ENCODE measurements at regions not wholly inside any gene's neighbourhood (a gene's known extent, or its start where the extent isn't known, plus 50 kb on each side); places are given as distances from the start of the nearest gene placed in this dataset.

GRCh38 chr1:232307296-232308017, 322.5 kb downstream of the SIPA1L2 start:
- dilution Hi-C loops (cut with HindIII; ENCODE audit: low sequenced_read_pairs, unreplicated experiment) (no loop called here), intact Hi-C loops (cut with micrococcal nuclease) (no loop called here), in situ Hi-C loops (cut with MboI; ENCODE audit: low sequenced_read_pairs) (no loop called here)
- Histone ChIP-seq H4K5ac (ENCODE audit: low read depth, low read length) (no peak overlapping the region), H3K9me3 (ENCODE audit: control insufficient read depth, insufficient read depth, low read length) (no peaks in the 10 kb centered on the region; the same call in 1 of the 2 replicates), H3K79me1 (ENCODE audit: low read depth in 1 of 2, low read length in 2 of 2) (no peaks in the 10 kb centered on the region), H2AFZ (replicated peaks; ENCODE audit: low read length, poor library complexity) (no peak overlapping the region), H2BK15ac (ENCODE audit: low read depth, low read length) (no peak overlapping the region), H3K56ac (ENCODE audit: extremely low read depth, insufficient read depth, low read length) (no peak overlapping the region), H3K9me1 (ENCODE audit: insufficient read depth, low read length) (no peaks in the 10 kb centered on the region), H3K4me2 (ENCODE audit: low read depth, low read length) (no peak overlapping the region; the same call in 1 of the 2 replicates), H3K36me3 (ENCODE audit: control insufficient read depth, insufficient read depth, low read length) (no peaks in the 10 kb centered on the region), H2AK5ac (ENCODE audit: low read depth, low read length) (no peak overlapping the region), H4K8ac (ENCODE audit: low read depth in 2 of 2, low read length in 2 of 2) (no peak overlapping the region), H3K4ac (ENCODE audit: low read depth, low read length) (no peak overlapping the region), H3K9ac (ENCODE audit: low read depth, low read length) (no peak overlapping the region), H2BK20ac (ENCODE audit: low read depth, low read length) (no peak overlapping the region), H4K20me1 (ENCODE audit: insufficient read depth, low read length) (no peaks in the 10 kb centered on the region), H2AK9ac (replicated peaks; ENCODE audit: low read depth, low read length, poor library complexity) (no peak overlapping the region), H2BK120ac (ENCODE audit: low read depth, low read length) (no peak overlapping the region), H2BK5ac (ENCODE audit: low read depth, low read length, poor library complexity, severe bottlenecking) (no peak overlapping the region), H3K27ac (ENCODE audit: insufficient read depth, low read length) (no peak overlapping the region), H3K4me3 (ENCODE audit: insufficient read depth, low read depth, low read length) (no peak overlapping the region), H3K23ac (ENCODE audit: low read depth, low read length) (no peak overlapping the region), H3K18ac (ENCODE audit: low read depth, low read length) (no peak overlapping the region), H3K4me1 (ENCODE audit: control insufficient read depth, insufficient read depth, low read length) (peaks cover 4% of the 10 kb centered on the region; the same call in 1 of the 2 replicates), H4K91ac (ENCODE audit: insufficient read depth, low read depth, low read length) (no peak overlapping the region), H3K27me3 (ENCODE audit: control insufficient read depth, insufficient read depth, low read length) (no peaks in the 10 kb centered on the region), H3K14ac (replicated peaks; ENCODE audit: low read depth, low read length) (no peak overlapping the region)
- no peak for ATAC-seq (ENCODE audit: low read depth)
- no CpG with 5 or more reads among the region's 5 CpGs for WGBS, 2 experiments (ENCODE audit: extremely low coverage in 2 of 2, insufficient read length in 1 of 2)
- no peak for DNase-seq
- TF ChIP-seq CTCF (conservative IDR thresholded peaks at IDR 0.05; ENCODE audit: low read depth, low read length), result no peak
- TF ChIP-seq RFX5 (IDR thresholded peaks at IDR 0.05; ENCODE audit: low read depth, low read length), result no peak
- POLR2A ChIA-PET (ENCODE audit: unreplicated experiment), result interaction anchor here (0.6 kb wide), 1 partner anchor 8 kb away, joined by 6 read pairs; no protein-coding TSS in a partner anchor
- no TSS peak for BruUV-seq (replicated peaks)
- CTCF ChIA-PET, result interaction anchor here (0.8 kb wide), 1 partner anchor 14 kb away, joined by 3 read pairs; no protein-coding TSS in a partner anchor

Data from IMR-90 (cell line).